ENCODE measurements at regions not wholly inside any gene's neighbourhood (a gene's known extent, or its start where the extent isn't known, plus 50 kb on each side); places are given as distances from the start of the nearest gene placed in this dataset.
"Not testable (repeated sequence)": the region's sequence is repeated elsewhere in the genome, so short reads cannot be mapped to it uniquely, and the experiment has no call there.

DNA sequence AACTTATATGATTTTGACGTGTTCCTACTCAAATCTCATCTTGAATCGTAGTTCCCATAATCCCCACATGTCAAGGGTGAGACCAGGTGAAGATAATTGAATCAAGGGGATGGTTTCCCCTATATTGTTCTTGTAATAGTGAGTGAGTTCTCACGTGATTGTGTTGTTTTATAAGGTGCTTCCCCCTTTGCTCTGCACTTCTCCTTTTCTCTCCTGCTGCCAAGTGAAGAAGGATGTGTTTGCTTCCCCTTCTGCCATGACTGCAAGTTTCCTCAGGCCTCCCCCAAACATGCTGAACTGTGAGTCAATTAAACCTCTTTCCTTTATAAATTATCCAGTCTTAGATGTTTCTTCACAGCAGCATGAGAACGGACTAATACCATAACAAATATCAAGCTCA is 83.2 kb downstream of the MANEA start:
- in situ Hi-C loops (cut with HindIII; ENCODE audit: low pct_ligation_motif_present, low pct_unique_long_range_greater_than_20kb, low sequenced_read_pairs): no loop called here
- no peak for DNase-seq

DNA sequence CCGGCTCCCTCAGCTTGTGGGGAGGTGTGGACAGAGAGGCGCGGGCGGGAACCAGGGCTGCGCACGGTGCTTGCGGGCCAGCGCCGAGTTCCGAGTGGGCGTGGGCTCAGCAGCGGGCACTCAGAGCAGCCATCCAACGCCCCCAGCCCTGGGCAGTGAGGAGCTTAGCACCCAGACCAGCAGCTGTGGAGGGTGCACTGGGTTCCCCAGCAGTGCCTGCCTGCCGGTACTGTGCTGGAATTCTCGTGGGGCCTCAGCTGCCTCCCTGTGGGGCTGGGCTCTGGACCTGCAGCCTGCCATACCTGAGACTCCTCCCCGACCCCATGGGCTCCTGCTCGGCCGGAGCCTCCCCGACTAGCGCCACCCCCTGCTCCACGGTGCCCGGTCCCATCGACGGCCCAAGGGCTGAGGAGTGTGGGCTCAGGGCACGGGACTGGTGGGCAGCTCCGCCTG is 92.7 kb downstream of the MANEA start:
- no peak for DNase-seq
- in situ Hi-C loops (cut with HindIII; ENCODE audit: low pct_ligation_motif_present, low pct_unique_long_range_greater_than_20kb, low sequenced_read_pairs): no loop called here

DNA sequence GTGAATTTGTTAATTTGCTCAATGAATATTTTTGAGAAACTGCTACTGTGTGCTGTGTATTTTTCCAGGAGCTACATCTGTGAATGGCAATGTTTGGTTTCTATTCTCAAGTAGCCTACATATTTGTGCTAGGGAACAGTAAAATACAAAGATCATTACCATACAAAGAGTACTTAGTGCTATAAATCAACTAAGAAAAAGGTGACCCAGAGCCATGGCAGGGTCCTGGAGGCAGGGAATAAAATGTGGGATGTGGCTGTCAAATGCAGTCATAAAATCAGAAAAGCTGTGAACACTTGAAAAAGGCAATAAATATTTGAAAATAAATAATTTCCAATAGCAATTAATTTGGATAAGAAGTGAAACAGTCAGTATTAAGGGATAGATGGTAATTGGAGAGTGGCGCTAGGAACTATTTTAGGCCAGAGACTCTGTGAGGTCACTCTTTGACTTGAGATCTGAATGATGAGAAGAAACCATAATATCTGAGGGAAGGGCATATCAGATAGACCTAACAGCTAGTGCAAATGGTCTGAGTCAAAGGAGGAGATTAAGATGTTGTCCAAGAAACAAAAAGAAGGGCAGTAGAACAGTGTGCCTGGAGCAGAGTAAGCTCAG is 98.8 kb downstream of the MANEA start:
- DNase-seq: no peak
- in situ Hi-C loops (cut with HindIII; ENCODE audit: low pct_ligation_motif_present, low pct_unique_long_range_greater_than_20kb, low sequenced_read_pairs): no loop called here

DNA sequence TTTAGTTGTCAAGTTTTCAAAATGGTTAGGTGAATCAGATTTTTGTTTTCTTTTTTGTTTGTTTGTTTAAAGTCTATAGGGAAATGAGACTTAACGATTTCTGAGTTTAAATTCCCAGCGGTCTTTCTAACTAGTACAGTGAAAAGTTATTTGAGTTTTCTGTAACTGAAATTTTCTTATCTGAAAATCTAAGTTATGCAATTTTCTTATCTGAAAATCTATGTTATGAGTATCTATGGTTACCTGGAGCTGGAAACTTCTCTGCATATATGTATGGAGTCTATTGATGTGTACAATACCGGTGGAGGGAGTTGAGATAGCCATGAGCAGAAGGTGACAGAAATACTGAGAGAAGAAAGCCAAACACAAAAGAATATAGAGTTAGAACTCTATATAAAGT is 102.6 kb downstream of the MANEA start:
- DNase-seq: no peak
- in situ Hi-C loops (cut with HindIII; ENCODE audit: low pct_ligation_motif_present, low pct_unique_long_range_greater_than_20kb, low sequenced_read_pairs): no loop called here

DNA sequence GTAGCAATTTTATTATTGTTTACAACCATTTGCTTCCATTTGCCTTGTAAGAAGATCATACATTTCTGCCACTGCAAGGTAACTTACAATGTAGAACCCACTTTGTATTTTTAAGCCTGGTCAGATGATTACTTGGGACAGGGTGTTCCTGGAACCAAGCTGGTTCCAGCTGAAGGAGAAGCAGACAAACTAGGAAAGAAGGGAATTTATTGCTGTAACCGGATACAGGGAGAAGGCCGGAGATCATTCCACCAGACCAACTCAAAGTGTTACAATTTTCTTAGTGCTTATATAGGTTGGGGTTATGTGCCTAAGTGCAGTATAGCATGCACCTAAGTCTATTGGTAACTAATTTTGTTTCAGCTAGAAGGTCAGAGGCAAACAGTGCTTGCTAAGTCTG is 104.4 kb downstream of the MANEA start:
- in situ Hi-C loops (cut with HindIII; ENCODE audit: low pct_ligation_motif_present, low pct_unique_long_range_greater_than_20kb, low sequenced_read_pairs): no loop called here
- DNase-seq: no peak

DNA sequence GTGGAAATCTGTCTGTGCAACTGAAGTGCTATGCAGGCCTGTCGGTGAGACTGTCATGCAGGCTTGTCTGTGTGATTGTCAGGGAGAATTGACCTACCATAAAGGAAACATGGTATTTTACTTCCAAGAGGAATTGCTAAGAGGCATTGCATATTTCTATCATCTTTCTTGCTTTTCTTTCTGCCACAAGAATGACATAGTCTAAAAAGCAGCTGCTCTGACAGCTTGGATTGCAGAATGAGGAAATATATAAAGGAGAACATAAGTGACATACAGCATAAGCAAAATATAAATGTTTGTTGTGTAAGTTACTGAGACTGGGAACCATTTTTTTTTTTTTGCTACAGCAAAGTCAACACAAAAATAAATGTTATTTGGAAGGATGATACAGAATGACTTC is 105.1 kb downstream of the MANEA start:
- in situ Hi-C loops (cut with HindIII; ENCODE audit: low pct_ligation_motif_present, low pct_unique_long_range_greater_than_20kb, low sequenced_read_pairs): no loop called here
- no peak for DNase-seq

DNA sequence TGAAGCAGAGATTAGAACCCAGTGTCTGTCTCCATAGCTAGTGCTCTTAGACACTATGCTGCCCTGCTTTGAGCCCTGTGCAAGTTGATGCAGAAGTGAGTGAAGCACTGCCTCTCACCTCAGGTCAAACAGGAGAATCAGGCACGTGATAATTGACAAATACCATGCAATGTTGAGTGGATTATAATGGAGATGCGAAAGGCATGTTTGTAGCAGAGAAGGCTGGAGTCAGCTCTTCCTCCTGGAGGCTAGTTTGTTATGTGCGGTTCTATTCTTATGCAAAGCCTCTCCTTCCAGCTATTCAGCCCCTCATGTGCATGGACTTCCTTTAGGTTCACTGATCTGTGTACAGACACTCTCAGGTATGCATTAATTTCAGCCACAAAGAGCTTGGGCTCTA is 108.5 kb downstream of the MANEA start:
- in situ Hi-C loops (cut with HindIII; ENCODE audit: low pct_ligation_motif_present, low pct_unique_long_range_greater_than_20kb, low sequenced_read_pairs): no loop called here

DNA sequence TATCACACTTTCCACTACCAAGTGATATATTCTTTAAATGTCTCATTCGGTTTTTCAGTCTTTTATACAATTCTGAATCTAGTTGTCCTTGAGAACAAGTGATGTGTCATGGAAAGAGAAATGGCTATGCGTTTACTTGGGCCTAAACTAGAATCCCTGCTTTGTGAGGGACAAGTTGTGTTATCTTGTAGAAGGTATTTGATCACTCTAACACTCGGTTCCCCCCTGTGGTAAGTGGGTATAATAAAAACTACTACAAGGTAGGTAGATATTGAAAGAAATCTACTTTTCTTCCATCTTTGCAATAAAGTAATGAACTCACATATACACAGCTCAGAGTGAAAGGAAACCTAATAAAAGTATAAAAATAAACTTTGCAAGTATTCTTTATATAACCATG is 108.9 kb downstream of the MANEA start:
- DNase-seq: no peak
- in situ Hi-C loops (cut with HindIII; ENCODE audit: low pct_ligation_motif_present, low pct_unique_long_range_greater_than_20kb, low sequenced_read_pairs): no loop called here

More for the DNA sequence above, 108.5 kb downstream of the MANEA start:
- DNase-seq: no peak

DNA sequence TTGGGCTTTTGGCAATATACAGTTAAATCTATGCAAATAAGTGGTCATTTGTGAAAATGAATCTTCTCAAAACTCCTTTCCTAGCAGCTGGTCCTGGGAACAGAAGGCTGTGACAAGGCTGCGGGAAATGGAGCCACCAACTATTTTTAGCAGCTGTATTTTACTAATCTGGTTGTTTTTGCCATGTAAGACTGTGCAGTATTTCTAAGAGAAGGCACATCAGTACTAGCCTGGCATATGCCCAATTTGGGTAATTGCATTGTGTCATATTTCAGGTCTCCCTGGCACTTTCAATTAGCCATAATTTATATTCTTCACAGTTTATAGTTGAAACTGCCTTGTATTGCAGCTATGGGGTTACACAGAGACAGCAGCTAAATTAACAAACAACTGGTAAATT is 109.6 kb downstream of the MANEA start:
- DNase-seq: no peak
- in situ Hi-C loops (cut with HindIII; ENCODE audit: low pct_ligation_motif_present, low pct_unique_long_range_greater_than_20kb, low sequenced_read_pairs): no loop called here

DNA sequence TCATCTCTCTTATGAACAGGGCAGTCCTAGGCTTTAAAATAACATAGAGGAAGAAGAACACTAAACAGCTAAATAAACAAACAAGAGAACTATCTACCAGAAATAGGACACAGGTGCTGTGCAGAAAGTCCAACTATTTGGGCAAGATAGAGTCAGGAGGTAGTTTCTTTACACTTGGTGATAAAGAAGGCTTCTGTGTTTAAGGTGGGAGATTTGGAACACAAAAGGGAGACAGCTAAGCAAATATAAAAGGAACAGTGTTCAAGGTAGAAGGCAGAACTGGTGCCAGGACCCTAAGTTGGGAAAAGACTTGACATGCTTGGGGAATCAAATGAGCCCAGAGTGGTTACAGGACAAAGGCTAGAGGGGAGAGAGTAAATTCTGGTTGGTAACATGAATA is 110.5 kb downstream of the MANEA start:
- in situ Hi-C loops (cut with HindIII; ENCODE audit: low pct_ligation_motif_present, low pct_unique_long_range_greater_than_20kb, low sequenced_read_pairs): no loop called here
- no peak for DNase-seq

DNA sequence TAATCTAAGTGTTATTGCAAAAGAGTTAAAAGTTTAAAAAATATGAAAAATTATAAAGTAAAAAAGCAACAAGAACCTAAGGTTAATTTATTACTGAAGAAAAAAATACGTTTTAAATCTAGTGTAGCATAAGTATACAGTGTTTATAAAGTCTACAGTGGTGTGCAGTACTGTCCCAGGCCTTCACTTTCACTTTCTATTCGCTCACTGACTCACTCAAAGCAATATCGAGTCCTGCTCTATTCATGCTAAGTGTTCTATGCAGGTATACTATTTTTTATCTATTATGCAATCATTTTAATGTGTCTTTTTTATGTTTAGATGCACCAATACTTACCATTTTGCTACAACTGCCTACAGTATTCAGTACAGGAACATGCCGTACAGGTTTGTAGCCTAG is 113.0 kb downstream of the MANEA start:
- in situ Hi-C loops (cut with HindIII; ENCODE audit: low pct_ligation_motif_present, low pct_unique_long_range_greater_than_20kb, low sequenced_read_pairs): no loop called here
- DNase-seq: peak; percentile 45

DNA sequence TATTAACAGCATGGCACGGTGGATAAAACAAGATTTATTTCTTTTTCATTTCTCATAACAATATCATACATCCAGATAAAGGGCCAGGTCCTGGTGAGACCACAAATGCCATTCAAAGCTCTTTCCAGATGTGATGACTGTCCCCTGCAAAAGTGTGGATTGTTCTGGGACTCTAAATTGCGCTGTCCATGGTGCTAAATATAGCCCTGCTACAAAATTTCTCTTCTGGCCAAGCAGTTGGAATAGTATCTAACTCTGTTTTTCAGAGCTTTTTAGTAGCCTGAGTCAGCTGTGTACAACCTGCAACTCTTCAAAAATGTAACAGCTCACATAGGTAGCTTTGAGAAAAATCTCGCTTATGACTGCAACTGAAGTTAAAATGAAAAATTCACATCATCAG is 115.8 kb downstream of the MANEA start:
- DNase-seq: peak; percentile 24
- in situ Hi-C loops (cut with HindIII; ENCODE audit: low pct_ligation_motif_present, low pct_unique_long_range_greater_than_20kb, low sequenced_read_pairs): no loop called here

DNA sequence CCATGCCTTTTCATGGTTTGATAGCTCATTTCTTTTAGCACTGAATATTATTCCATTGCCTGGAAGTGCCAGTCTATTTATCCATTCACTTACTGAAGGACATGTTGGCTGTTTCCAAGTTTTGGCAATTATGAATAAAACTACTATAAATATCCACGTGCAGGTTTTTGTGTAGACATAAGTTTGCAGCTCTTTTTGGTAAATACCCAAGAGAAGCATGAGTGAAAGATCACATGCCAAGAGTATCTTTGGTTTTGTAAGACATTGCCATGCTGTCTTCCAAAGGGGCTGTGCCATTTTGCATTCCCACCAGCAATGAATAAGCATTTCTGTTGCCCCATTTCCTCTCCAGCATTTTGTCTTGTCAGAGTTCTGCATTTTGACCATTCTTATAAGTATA is 120.9 kb downstream of the MANEA start:
- in situ Hi-C loops (cut with HindIII; ENCODE audit: low pct_ligation_motif_present, low pct_unique_long_range_greater_than_20kb, low sequenced_read_pairs): no loop called here
- no peak for DNase-seq

DNA sequence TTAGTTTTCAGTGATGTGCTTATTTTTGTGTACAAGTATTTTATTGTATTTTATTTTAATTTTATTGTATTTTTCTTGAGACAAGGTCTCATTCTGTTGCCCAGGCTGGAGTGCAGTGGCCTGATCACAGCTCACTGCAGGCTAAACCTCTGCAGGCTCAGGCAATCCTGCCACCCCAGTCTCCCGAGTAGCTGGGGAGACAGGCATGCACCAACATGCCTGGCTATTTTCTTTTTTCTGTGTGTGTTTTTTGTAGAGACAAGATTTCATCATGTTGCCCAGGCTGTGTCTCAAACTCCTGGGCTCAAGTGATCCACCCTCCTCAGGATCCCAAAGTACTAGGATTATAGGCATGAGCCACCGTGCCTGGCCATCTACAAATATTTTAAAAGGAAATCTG is 146.3 kb downstream of the MANEA start:
- no peak for DNase-seq
- in situ Hi-C loops (cut with HindIII; ENCODE audit: low pct_ligation_motif_present, low pct_unique_long_range_greater_than_20kb, low sequenced_read_pairs): no loop called here

DNA sequence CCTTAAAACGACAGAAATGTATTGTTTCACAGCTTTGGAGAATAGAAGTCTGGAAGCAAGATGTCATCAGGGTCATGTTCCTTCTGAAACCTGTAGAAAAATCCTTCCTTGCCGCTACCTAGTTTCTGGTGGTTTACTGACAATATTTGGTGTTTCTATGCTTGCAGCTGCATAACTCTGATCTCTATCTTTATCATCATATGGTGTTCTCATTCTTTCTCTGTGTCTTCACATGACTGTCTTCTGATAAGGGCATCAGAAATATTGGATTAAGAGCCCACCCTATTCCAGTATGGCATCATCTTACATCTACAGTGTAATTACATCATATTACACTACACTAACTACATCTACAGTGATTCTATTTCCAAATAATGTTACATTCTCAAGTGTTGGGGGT is 148.0 kb downstream of the MANEA start:
- in situ Hi-C loops (cut with HindIII; ENCODE audit: low pct_ligation_motif_present, low pct_unique_long_range_greater_than_20kb, low sequenced_read_pairs): no loop called here
- no peak for DNase-seq

DNA sequence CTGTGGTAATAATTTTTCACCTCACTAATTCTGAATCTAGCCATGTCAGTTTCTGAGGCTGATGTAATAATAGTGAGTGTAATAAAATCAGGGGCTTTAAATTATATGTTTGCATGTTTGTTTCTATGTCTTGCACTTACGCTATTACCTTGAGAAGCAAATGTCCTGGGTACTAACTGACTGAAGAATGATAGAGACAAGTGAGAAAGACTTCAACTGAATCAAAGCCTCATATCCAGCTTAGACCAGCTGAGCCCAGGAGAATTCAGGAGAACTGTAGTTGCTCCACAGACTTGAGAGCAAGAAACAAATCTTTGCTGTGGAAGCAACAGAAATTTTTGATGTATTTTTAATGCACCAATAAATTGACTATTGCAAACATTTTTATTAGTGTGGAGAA is 162.8 kb downstream of the MANEA start:
- DNase-seq: no peak

DNA sequence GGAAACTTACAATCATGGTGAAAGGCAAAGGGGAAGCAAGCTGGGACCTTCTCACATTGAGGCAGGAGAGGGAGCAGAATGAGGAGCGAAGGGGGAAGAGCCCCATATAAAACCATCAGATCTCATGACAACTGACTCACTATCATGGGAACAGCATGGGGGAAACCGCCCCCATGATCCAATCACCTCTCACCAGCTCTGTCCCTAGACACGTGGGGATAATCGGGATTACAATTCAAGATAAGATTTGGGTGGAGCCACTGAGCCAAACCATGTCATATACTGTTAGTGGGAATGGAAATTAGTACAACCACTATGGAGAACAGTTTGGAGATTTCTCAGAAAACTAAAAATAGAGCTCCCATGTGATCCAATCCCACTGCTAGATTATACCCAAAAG is 163.7 kb downstream of the MANEA start:
- in situ Hi-C loops (cut with HindIII; ENCODE audit: low pct_ligation_motif_present, low pct_unique_long_range_greater_than_20kb, low sequenced_read_pairs): no loop called here
- DNase-seq: no peak

More for the DNA sequence above, 162.8 kb downstream of the MANEA start:
- in situ Hi-C loops (cut with HindIII; ENCODE audit: low pct_ligation_motif_present, low pct_unique_long_range_greater_than_20kb, low sequenced_read_pairs): no loop called here

DNA sequence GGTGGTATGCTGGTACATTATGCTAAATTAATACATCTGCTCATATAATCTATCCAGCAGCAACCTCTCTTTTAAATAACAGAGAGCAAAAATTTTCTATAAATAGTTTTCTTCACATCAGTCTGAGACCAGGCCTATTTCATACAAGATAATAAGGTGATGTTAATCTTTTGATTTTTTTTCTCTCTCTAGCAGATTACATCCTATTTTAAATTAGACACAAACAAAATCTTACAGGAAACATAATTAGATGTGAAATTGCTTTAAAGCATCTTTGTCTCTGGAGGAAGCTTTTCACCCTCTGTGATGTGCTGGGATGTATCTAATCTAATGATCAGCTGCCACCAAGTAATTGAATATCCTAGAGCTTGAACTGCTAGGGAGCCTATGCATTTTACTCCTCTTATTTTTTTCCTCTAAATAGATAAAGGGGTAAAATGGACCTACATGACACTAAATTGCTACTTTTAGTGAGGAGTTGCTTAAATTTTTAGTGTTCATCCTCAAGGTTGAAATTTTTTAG is 165.5 kb downstream of the MANEA start:
- no peak for DNase-seq
- in situ Hi-C loops (cut with HindIII; ENCODE audit: low pct_ligation_motif_present, low pct_unique_long_range_greater_than_20kb, low sequenced_read_pairs): no loop called here

DNA sequence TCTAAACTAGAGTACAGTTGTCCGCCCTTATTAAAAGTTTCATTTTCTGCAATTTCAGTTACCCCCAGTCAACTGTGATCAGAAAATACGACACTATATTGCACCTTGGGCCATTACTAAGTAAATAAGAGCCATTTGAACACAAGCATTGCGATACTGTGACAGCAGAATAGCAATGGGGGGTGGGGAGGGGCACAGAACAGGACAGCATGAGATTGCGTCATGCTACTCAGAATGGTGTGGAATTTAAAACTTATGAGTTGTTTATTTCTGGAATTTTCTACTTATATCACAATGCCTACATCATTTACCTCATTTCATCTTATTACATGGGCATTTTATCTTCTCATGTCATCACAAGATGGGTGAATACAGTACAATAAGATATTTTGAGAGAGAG is 166.3 kb downstream of the MANEA start:
- DNase-seq: no peak
- in situ Hi-C loops (cut with HindIII; ENCODE audit: low pct_ligation_motif_present, low pct_unique_long_range_greater_than_20kb, low sequenced_read_pairs): no loop called here

DNA sequence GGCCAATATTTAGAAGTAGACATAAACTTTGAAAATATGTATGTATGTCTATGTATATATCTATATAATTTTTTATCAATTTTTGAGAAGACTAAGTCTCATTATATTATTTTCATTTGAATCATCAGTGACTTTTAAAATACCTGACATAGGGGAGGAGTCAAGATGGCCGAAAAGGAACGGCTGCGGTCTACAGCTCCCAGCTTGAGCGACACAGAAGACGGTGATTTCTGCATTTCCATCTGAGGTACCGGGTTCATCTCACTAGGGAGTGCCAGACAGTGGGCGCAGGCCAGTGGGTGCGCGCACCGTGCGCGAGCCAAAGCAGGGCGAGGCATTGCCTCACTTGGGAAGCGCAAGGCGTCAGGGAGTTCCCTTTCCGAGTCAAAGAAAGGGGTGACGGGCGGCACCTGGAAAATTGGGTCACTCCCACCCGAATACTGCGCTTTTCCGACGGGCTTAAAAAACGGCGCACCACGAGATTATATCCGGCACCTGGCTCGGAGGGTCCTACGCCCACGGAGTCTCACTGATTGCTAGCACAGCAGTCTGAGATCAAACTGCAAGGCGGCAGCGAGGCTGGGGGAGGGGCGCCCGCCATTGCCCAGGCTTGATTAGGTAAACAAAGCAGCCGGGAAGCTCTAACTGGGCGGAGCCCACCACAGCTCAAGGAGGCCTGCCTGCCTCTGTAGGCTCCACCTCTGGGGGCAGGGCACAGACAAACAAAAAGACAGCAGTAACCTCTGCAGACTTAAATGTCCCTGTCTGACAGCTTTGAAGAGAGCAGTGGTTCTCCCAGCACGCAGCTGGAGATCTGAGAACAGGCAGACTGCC is 181.1 kb downstream of the MANEA start:
- in situ Hi-C loops (cut with HindIII; ENCODE audit: low pct_ligation_motif_present, low pct_unique_long_range_greater_than_20kb, low sequenced_read_pairs); DNase-seq: not testable (repeated sequence)
